Lower lobe of right lung (tissue), 2 donors: ENCODE measurements at regions not wholly inside any gene's neighbourhood (a gene's known extent, or its start where the extent isn't known, plus 50 kb on each side); places are given as distances from the start of the nearest gene placed in this dataset.

Source experiments
- ATAC-seq, 2 donors: fragments of 200-7000 bp; cut with Tn5 transposase; one replicate each; pipeline ENCODE4 v1.9.1; 2020 to 2022; ENCODE audit warnings: mild to moderate bottlenecking in 2 of 2, moderate library complexity in 2 of 2
- DNase-seq: peaks from one replicate; pipeline ENCODE4 v3.0.0-alpha.2; 2020
- H3K27ac ChIP-seq: fragments of 200-600 bp; one replicate; pipeline ENCODE4 v1.8.0; 2022
- H3K27me3 ChIP-seq: fragments of 200-600 bp; one replicate; pipeline ENCODE4 v1.8.0; 2022; ENCODE audit warnings: low read depth
- H3K36me3 ChIP-seq: fragments of 200-600 bp; one replicate; pipeline ENCODE4 v1.8.0; 2022; ENCODE audit warnings: mild to moderate bottlenecking
- H3K4me1 ChIP-seq: fragments of 200-600 bp; one replicate; pipeline ENCODE4 v1.8.0; 2022
- H3K4me3 ChIP-seq: fragments of 200-600 bp; one replicate; pipeline ENCODE4 v1.8.0; 2022; ENCODE audit warnings: mild to moderate bottlenecking
- H3K9me3 ChIP-seq: fragments of 200-600 bp; one replicate; pipeline ENCODE4 v1.8.0; 2022
- CTCF ChIP-seq: fragments of 200-600 bp; IDR thresholded peaks from one replicate; pipeline ENCODE4 v1.8.0; 2022; ENCODE audit warnings: antibody characterized with exemption, mild to moderate bottlenecking
- intact Hi-C: fragments of 100-400 bp; cut with DNase I; formaldehyde crosslinking; loops from one replicate; pipeline ENCODE4 v1.11.0; 2022
- donor health status: DM: no; HTN: yes; CAD: no; lungs with severe emphysema.

GRCh38 chr1:80926531-80926930 lies 874.2 kb upstream of the ADGRL2 start:
- intact Hi-C loops: no loop called here
- no peak overlapping the region for H3K4me3 ChIP-seq

GRCh38 chr1:80925130-80925805 lies 875.5 kb upstream of the ADGRL2 start:
- H3K4me1 ChIP-seq: no peaks in the 10 kb centered on the region
- DNase-seq (no peak), ATAC-seq (peak; percentile 72 to 75)
- peak overlapping the region; percentile 59 for H3K27ac ChIP-seq
- no peak overlapping the region for H3K4me3 ChIP-seq
- TF ChIP-seq CTCF: no peak
- intact Hi-C loops: no loop called here
- no peaks in the 10 kb centered on the region for H3K36me3 ChIP-seq
- no peaks in the 10 kb centered on the region for H3K27me3 ChIP-seq
- peaks cover under 1% of the 10 kb centered on the region for H3K9me3 ChIP-seq

More at GRCh38 chr1:80926531-80926930, 874.2 kb upstream of the ADGRL2 start:
- H3K4me1 ChIP-seq: no peaks in the 10 kb centered on the region
- peaks cover 13% of the 10 kb centered on the region for H3K9me3 ChIP-seq
- no peaks in the 10 kb centered on the region for H3K36me3 ChIP-seq
- no peak for TF ChIP-seq CTCF
- no peak for ATAC-seq
- DNase-seq: no peak
- no peak overlapping the region for H3K27ac ChIP-seq
- H3K27me3 ChIP-seq: no peaks in the 10 kb centered on the region

- H3K9me3 ChIP-seq: no peaks in the 10 kb centered on the region
- no peaks in the 10 kb centered on the region for H3K36me3 ChIP-seq
- no peaks in the 10 kb centered on the region for H3K4me1 ChIP-seq
- ATAC-seq: no peak
- TF ChIP-seq CTCF: no peak
- intact Hi-C loops: no loop called here
- no peaks in the 10 kb centered on the region for H3K27me3 ChIP-seq
- DNase-seq: no peak
- no peak overlapping the region for H3K27ac ChIP-seq
- H3K4me3 ChIP-seq: no peak overlapping the region
Observed at GRCh38 chr1:80924290-80924689, 876.4 kb upstream of the ADGRL2 start.

GRCh38 chr1:80922906-80923305 lies 877.8 kb upstream of the ADGRL2 start:
- no peak for DNase-seq
- no peak for ATAC-seq
- H3K27me3 ChIP-seq: no peaks in the 10 kb centered on the region
- H3K4me3 ChIP-seq: no peak overlapping the region
- TF ChIP-seq CTCF: no peak
- no peaks in the 10 kb centered on the region for H3K36me3 ChIP-seq
- H3K4me1 ChIP-seq: no peaks in the 10 kb centered on the region
- H3K27ac ChIP-seq: no peak overlapping the region
- intact Hi-C loops: no loop called here
- H3K9me3 ChIP-seq: no peaks in the 10 kb centered on the region

- no peaks in the 10 kb centered on the region for H3K27me3 ChIP-seq
- TF ChIP-seq CTCF: no peak
- DNase-seq (no peak), ATAC-seq (no peak)
- no peaks in the 10 kb centered on the region for H3K36me3 ChIP-seq
- H3K4me3 ChIP-seq: no peak overlapping the region
- H3K9me3 ChIP-seq: no peaks in the 10 kb centered on the region
- H3K4me1 ChIP-seq: no peaks in the 10 kb centered on the region
- no peak overlapping the region for H3K27ac ChIP-seq
- intact Hi-C loops: no loop called here
Observed at GRCh38 chr1:80919426-80919825, 881.3 kb upstream of the ADGRL2 start.
